ENCODE measurements at regions not wholly inside any gene's neighbourhood (a gene's known extent, or its start where the extent isn't known, plus 50 kb on each side); places are given as distances from the start of the nearest gene placed in this dataset.

DNA sequence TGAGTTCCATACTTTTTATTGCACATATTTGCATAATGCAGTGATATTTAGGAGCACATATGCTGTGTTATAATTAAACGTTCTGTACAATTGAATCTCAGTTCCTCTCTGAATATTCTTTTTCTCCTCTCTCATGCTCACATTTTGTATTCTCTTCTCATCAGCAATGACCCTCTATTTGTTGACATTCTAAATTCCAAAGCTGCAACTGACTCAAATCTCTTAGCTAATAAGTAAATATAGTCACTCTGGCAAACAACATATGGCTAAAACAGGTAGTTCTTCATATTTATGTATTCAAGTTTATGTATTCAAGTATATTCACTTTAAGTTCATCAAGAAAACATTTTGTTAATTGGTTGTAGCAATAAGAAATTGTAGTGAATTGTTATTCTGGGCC is 907.4 kb upstream of the VRK2 start:
- no peak for ATAC-seq (ENCODE audit: low read depth)
- Mint-ChIP-seq H3K36me3 (ENCODE audit: low read depth) (no peaks in the 10 kb centered on the region), H3K4me1 (no peaks in the 10 kb centered on the region), H3K9me3 (no peaks in the 10 kb centered on the region), H3K27ac (no peak overlapping the region), H3K4me3 (no peak overlapping the region), H3K27me3 (no peaks in the 10 kb centered on the region)
- intact Hi-C loops (cut with micrococcal nuclease): no loop called here
- no peak for DNase-seq
- CTCF ChIA-PET: no interaction called here
- POLR2A ChIA-PET: no interaction called here
- TF ChIP-seq, protein P1, sequence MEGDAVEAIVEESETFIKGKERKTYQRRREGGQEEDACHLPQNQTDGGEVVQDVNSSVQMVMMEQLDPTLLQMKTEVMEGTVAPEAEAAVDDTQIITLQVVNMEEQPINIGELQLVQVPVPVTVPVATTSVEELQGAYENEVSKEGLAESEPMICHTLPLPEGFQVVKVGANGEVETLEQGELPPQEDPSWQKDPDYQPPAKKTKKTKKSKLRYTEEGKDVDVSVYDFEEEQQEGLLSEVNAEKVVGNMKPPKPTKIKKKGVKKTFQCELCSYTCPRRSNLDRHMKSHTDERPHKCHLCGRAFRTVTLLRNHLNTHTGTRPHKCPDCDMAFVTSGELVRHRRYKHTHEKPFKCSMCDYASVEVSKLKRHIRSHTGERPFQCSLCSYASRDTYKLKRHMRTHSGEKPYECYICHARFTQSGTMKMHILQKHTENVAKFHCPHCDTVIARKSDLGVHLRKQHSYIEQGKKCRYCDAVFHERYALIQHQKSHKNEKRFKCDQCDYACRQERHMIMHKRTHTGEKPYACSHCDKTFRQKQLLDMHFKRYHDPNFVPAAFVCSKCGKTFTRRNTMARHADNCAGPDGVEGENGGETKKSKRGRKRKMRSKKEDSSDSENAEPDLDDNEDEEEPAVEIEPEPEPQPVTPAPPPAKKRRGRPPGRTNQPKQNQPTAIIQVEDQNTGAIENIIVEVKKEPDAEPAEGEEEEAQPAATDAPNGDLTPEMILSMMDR (IDR thresholded peaks at IDR 0.05): no peak

DNA sequence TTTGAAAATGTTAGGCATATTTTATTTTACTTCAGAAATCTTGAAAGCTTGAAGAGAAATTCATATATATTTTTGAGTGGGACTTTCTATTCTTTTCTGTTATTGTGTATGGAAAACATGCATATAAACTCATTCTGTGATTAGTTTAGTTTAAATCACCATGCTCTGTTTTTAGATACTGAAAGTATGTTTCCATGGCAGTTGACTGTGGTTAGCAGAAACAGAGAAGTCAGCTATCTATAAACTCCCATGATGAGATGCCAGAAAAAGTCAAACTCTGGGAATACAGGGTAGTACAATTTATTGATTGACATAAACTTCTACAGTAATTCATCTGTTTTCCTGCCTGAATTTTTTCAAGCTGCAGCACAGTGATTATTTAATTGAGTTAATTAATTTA is 905.3 kb upstream of the VRK2 start:
- ChIA-PET CTCF (no interaction called here), POLR2A (no interaction called here)
- no peak for DNase-seq
- TF ChIP-seq, protein P1 (IDR thresholded peaks at IDR 0.05): no peak
- Mint-ChIP-seq H3K27me3 (no peaks in the 10 kb centered on the region), H3K4me3 (no peak overlapping the region), H3K36me3 (ENCODE audit: low read depth) (no peaks in the 10 kb centered on the region), H3K4me1 (no peaks in the 10 kb centered on the region), H3K9me3 (no peaks in the 10 kb centered on the region), H3K27ac (no peak overlapping the region)
- intact Hi-C loops (cut with micrococcal nuclease): no loop called here
- no peak for ATAC-seq (ENCODE audit: low read depth)

DNA sequence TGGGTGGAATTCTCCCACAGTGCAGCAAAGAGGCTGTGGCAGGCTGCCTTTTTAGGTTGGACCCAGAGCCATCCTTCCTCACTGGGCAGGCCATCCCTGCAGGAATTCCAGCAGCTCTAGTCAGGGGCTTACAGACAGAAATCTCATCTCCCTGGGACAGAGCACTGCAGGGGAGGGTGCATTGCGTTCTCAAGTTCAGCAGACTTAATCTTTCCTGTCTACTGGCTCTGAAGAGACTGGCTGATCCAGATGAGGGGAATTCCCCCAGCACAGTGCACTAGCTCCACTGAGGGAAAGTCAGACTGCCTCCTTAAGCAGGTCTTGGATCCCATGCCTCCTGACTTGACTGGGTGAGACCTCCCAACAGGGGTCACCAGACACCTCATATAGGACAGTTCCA is 899.7 kb upstream of the VRK2 start:
- TF ChIP-seq, protein P1 (IDR thresholded peaks at IDR 0.05): no peak
- Mint-ChIP-seq H3K27me3 (no peaks in the 10 kb centered on the region), H3K4me3 (no peak overlapping the region), H3K4me1 (no peaks in the 10 kb centered on the region), H3K9me3 (peaks cover 25% of the 10 kb centered on the region), H3K36me3 (ENCODE audit: low read depth) (no peaks in the 10 kb centered on the region), H3K27ac (no peak overlapping the region)
- ATAC-seq (ENCODE audit: low read depth): no peak
- DNase-seq: no peak
- CTCF ChIA-PET: no interaction called here
- POLR2A ChIA-PET: no interaction called here
- intact Hi-C loops (cut with micrococcal nuclease): no loop called here

GRCh38 chr2:57156231-57156924 is 890.2 kb upstream of the VRK2 start:
- no peaks in the 10 kb centered on the region for H3K36me3 Mint-ChIP-seq (ENCODE audit: low read depth)
- ATAC-seq (ENCODE audit: low read depth): no peak
- intact Hi-C loops (cut with micrococcal nuclease): no loop called here

GRCh38 chr2:57160976-57161375 is 885.6 kb upstream of the VRK2 start:
- DNase-seq (no peak), ATAC-seq (ENCODE audit: low read depth) (no peak)
- TF ChIP-seq, protein P1 (IDR thresholded peaks at IDR 0.05): no peak
- peaks cover 6% of the 10 kb centered on the region for H3K9me3 Mint-ChIP-seq
- CTCF ChIA-PET: no interaction called here
- POLR2A ChIA-PET: no interaction called here
- no peak overlapping the region for H3K27ac Mint-ChIP-seq
- H3K4me1 Mint-ChIP-seq: no peaks in the 10 kb centered on the region
- intact Hi-C loops (cut with micrococcal nuclease): no loop called here
- no peaks in the 10 kb centered on the region for H3K36me3 Mint-ChIP-seq (ENCODE audit: low read depth)
- no peaks in the 10 kb centered on the region for H3K27me3 Mint-ChIP-seq
- H3K4me3 Mint-ChIP-seq: no peak overlapping the region

More at GRCh38 chr2:57156231-57156924, 890.2 kb upstream of the VRK2 start:
- TF ChIP-seq, protein P1 (IDR thresholded peaks at IDR 0.05): no peak
- Mint-ChIP-seq H3K27me3 (no peaks in the 10 kb centered on the region), H3K27ac (no peak overlapping the region), H3K4me1 (no peaks in the 10 kb centered on the region), H3K9me3 (peaks cover 18% of the 10 kb centered on the region), H3K4me3 (no peak overlapping the region)
- CTCF ChIA-PET: no interaction called here
- POLR2A ChIA-PET: no interaction called here
- DNase-seq: no peak

All from activated B cell treated with CpG ODN at 0.5 μM for 24 hours (primary cell).